Activated naive CD8-positive, alpha-beta T cell treated with anti-CD3 and anti-CD28 coated beads, Interleukin-2, amount 50 U/mL, for 16 hours (primary cell): ENCODE measurements at regions not wholly inside any gene's neighbourhood (a gene's known extent, or its start where the extent isn't known, plus 50 kb on each side); places are given as distances from the start of the nearest gene placed in this dataset.
"Not testable (repeated sequence)": the region's sequence is repeated elsewhere in the genome, so short reads cannot be mapped to it uniquely, and the experiment has no call there.

Source experiments
- DNase-seq: peaks from one replicate; pipeline ENCODE4 v3.0.0-alpha.2; 2020; ENCODE audit warnings: low read depth, low spot score

DNA sequence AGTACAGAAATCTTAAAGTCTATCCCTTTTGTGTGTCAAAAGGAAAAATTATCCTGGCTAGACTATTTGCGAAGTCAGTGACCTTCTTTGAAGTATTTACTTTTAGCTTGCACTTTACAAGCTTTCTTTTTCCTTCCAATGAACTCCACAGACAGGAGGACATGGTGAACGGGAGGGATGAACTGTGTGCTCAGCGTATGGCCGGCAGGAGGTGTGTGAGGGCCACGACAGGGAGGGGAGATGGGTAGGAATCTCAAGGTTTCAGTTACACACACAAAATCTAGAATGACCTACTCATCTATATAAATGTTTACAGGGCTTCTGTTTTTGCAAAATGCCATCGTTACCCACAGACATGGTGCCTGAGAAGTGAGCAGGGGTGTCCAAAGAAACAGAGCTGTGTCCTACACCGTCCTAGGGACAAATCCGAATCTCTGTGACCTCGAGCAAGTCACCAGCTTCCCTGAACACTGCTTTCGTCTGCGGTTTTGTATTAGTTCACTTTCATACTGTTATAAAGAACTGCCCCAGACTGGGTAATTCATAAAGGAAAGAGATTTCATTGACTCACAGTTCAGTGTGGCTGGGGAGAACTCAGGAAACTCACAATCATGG is 537.2 kb downstream of the LIG4 start:
- no peak for DNase-seq

DNA sequence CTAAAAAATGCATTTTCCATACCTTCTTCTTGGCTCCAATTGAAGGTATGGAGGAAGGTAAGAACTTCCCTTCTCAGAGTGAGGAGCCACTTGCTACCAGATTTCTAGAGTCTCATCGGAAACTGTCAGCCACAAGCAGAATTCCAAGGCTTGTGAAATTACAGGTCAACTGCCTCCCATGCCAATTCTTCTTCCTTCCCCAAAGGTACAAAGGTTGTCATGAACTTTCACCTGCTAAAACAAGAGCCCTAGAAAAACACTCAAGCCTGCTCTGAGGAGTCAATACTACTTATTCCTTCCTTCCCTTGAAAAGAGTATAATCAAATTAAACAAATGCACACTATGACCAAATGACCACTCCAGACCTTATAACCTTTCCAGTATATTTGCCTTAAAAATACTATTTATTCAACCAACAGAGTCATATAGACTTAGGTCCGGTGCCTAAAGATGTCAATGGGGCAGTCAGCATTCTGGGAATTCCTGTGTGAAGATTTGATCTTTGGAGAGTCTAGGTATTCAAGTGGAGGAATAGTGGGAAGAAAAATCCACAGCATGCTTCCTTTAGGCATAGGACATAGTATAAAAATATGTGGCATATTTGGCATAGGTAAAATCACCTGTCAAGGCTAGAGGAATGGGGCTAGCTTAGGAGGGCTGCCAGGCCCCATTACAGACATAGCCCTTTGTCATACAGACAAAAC is 539.3 kb downstream of the LIG4 start:
- DNase-seq: no peak

DNA sequence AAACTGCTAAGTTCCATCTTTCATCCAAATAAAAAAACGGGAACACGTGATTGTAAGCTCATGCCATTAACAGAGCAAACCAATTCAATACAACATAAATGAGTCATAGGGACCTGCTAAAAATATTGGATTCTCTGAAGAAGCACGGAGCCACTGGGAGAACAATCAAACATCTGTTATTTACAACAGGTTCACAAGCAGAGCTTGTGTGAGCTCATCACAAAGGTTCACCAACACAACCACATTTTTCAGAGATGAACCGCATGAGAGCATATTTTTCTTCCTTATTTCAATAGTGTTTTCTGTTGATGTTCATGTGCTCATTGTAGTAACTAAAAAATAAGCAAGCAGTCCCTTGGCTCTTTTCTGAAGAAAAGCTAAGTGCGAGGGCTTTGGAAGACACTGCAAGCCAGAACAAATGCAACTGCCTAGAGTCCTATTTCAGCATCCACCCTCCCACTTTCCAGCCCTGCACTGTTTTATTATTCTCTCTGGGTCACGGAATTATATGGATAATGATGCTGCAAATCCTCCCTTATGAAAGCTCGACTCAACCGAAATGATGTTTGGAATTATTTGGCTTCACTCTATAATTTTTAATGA is 545.8 kb downstream of the LIG4 start:
- DNase-seq: no peak

DNA sequence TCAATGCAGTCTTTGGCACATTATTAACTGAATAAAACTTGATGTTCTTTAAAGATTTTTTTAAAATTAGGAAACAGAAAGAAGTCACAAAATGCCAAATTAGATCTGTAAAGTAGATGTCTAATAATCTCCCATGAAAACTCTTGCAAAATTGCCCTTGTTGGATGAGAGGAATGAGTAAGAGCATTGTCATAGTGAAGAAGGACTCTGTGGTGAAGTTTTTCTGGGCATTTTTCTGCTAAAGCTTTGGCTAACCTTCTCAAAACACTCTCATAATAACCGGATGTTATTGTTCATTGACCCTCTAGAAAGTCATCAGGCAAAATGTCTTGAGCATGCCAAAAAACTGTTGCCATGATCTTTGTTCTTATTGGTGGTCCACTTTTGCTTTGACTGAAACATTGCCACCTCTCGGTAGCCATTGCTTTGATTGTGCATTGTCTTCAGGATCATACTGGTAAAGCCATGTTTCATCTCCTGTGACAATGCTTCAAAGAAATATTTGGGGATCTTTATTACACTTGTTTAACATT is 549.3 kb downstream of the LIG4 start:
- no peak for DNase-seq

DNA sequence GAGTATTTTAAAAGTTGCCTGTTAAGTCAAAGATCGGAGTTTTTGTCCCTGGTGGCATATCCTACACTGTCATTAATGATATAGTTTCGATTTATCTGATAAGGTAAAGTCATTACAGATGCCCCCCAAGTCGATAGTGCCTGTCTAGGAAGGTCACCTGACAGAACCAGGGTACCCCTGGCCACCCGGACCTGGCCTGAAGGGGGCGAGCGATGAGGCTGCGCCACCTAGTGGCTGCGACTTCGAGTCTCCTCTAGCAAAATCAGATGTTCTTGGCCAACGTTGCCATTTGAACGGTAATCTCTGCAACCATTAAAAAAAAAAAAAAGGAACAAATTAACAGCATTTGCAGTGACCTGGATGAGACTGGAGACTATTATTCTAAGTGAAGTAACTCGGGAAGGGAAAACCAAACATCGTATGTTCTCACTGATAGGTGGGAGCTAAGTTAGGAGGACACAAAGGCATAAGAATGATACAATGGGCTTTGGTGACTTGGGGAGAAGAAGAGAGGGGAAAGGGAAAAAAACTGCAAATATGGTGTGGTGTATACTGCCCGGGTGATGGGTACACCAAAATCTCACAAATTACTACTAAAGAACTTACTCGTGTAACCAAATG is 565.1 kb downstream of the LIG4 start:
- DNase-seq: no peak

DNA sequence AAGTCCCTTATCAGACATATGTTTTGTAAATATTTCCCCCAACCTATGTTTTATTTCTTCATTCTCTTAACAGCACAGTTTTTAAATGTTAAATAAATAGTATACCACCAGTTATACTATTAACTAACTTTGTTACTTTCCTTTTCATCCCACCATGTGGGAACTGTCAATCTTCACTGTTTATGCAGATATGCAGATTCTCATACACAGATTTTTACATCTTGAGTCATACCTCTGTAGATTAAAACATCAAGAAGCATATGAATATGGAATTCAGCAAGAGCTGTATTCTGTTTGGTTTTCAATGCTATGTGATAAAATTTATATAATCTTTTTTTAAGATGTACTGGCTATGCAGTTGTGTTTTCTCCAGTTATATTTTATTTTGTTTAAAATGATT is 566.3 kb downstream of the LIG4 start:
- no peak for DNase-seq

DNA sequence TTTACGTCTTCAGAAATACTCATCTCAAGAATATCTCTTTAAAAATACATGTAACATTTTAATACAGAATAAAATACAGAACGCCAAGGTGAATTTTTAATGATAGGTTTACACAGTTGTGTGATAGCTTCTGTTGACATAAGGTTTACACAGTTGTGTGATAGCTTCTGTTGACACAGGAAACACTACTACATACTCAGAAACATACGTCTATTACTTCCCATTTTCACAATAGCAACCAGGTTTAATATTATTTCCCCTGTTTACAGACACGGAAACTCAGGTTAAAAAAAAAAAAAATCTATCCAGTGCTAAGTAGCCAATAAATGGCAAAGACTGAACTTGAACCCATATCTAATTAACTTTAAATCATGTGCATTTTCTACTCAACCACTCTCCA is 571.2 kb downstream of the LIG4 start:
- DNase-seq: no peak

DNA sequence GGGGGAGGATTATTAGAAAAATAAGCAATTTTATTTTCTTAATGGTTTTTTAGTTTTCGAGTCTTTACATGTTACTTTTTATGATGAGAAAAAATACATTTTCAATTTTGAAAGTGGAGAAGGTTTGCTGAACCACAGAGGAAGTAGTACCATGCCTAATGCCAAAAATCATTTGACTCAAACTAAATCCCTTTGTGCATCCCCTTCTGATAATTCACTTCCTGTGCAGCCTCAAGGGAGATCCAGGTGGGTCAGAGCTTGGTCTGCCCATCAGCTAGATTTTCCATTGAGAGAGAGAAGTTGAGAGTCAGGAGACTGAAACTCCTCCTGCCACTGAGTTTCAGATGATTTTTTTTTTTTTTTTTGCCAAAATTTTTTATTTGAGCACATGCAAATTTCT is 571.7 kb downstream of the LIG4 start:
- no peak for DNase-seq

DNA sequence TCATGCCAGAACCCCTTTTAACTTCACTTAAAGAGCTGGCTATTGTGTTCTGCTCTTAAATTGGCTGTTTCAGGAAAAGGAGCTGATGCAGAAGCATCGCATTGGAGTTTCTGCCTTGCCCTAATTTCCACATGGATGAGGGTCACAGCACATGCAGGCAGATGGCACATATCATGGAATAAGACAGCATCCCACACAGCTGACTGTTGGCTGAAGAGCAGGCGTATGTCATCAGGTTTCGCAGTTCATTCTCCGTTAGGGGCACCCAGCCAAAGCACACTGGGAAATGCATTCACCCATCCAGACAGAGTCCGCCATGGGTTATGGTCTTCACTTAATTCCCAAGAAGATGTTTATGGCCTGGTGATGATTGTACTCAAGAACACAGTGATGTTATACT is 572.5 kb downstream of the LIG4 start:
- DNase-seq: no peak

DNA sequence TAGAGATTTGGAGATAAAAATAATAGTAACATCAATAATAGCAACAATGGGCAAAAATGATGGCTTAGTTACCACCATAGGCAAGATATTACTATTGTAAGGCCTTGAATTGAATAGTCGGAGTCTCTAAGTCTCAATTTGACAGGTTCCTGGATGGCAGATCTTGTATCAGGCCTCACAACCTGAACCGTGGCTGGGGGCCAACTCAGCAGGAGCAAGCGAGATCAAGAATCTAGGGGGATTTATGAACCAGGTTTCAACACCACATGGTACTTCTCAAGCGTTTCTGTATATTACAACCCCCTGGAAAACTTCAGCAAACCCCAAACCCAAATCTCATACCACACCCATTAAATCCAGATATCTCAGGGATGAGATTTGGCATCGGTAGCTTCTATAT is 573.8 kb downstream of the LIG4 start:
- DNase-seq: no peak

DNA sequence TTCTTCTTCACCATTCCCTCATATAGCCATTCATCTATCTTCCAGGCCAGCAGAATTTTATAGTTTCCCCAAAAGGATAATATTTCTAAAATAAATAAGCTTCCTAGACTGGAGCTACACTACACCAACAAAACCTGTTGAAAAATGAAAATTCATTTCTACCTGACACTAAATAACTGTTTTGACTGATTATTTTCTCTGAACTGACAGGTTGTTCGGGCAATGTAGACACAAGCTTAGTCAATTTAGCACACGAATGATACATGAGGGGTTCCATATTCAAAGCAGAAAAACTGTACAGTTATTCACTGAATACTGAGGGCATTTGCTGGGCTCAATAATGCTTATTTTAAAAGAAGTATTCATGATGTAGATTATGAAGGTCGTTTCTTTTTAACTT is 589.7 kb downstream of the LIG4 start:
- DNase-seq: no peak

DNA sequence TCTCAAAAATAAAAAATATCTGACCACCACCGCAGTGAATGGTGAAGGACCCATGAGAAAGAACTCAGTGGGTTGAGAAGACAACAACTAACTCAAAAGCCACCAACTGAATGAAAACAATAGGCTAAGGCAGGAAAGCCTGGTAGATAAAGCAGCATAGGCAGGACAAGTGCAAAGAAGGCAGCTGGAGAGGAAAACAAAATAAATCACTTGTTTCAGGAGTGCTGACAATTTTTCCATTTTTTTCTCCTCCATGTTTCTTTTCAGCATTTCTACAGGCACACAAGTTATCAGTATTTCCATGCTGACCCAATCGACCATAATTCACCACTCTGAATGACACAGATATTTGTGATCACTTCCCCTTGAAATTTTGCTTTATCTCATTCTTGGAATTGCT is 597.8 kb downstream of the LIG4 start:
- no peak for DNase-seq

DNA sequence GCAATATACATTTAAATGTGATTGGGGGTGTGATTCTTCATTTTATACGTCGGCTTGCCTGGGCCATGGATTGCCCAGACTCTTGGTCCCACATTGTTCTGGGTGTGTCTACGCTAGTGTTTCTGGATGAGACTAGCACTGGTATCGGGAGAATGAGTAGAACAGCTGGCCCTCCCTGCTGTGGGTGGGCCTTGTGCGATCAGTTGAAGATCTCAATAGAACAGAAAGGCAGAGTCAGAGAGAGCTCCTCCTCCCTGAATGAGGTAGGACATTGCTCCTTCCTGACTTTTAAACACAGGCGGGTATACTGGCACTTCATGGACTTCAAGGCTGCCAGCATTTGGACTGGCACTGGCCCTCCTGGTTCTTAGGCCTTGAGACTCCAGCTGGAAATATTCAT is 603.0 kb downstream of the LIG4 start:
- no peak for DNase-seq

DNA sequence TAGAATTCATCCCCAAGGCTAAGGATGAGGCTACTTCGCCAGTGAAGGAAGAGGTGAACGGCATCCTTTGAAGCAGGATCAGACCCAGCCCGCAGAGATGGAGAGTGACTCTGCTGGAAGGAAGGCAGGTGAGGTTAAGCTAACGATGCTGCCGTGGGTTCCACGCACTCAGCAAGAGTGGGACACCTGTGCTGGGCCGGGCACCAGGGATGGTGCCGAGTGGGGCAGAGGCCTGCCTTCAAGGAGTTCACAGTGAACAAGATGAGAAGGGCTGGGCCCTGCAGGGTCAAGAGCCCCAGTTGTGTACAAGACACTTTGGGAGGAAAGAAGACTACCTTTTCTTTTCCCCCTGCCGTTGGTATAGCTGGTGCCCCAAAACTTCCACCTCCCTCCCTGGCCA is 606.6 kb downstream of the LIG4 start:
- DNase-seq: no peak

DNA sequence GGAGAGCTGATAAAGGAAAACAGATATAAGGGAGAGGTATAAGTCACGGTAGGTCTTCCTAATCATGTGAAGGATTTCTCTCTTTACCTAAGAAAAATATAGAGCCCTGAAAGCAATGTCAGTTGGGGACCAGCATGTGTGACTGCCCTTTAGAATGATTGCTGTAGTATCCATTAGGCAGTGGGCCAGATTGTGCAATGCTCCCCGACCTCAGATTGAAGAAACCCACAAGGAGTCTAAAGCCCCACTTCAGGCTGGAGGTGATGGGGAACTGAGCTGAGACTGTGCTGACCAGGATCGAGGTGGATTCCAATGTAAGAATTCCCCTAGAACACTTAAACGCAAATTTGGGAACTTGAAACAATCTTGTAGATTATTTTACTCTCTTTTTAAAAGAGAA is 614.4 kb downstream of the LIG4 start:
- no peak for DNase-seq

DNA sequence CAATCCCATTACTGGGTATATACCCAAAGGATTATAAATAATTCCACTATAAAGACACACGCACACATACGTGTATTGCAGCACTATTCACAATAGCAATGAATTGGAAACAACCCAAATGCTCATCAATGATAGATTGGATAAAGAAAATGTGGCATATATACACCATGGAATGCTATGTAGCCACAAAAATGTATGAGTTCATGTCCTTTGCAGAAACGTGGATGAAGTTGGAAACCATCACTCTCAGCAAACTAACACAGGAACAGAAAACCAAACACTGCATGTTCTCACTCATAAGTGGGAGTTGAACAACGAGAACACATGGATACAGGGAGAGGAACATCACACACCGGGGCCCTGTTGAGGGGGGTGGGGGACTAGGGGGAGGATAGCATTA is 619.0 kb downstream of the LIG4 start:
- DNase-seq: not testable (repeated sequence)

DNA sequence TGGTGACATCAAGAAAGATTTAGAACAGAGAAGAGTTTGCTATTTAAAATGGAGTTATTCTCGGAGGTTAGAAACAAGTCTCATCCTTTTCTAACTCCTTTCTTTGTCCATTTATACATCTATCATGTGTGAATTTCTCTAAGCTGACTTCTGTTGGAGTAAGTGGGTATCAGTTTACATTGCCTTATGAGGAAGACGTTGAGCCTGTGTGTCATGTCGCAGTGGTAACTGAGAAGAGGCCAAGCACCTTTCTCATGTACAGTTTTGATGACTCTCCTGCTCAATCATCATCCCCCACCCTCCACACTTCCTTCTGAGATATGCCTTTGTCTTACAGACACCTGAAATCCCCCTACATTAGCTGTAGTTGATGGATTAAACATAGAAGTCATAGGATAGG is 624.8 kb downstream of the LIG4 start:
- DNase-seq: no peak

DNA sequence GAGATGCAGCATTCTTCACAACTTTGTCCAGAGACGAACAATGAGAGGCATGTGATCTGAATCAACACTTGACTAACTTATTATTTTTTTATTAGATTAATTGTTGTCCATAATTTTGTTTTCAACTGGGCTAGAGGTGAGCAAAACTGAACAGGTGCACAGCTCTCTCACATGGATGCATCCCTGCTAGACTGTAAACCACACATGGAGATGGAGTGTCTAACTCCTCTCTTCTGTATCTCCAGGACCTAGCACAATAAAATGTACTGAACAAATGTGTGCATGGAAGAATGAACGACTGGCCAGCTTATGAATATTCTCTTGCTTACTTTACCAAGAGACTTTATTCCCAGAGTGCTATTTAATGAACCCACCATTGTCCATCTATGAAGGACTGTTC is 627.7 kb downstream of the LIG4 start:
- DNase-seq: no peak

DNA sequence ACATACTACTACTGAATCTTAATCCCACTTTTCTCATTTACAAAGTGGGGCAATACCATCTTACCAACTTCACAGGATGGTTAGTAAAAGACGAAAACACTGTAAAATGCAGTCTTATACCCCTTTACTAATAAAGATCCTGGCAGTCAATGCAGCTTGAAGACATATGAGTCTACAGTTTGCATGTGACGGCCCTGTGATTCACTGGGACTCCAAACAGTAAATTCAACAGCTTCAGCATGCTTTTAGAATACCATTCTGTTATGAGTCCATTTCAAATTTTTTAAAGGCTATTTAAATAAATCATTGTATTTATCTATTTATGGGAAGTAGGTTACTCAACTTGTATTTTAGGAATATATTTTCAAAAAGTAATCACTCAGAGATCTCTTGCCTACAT is 629.1 kb downstream of the LIG4 start:
- no peak for DNase-seq

DNA sequence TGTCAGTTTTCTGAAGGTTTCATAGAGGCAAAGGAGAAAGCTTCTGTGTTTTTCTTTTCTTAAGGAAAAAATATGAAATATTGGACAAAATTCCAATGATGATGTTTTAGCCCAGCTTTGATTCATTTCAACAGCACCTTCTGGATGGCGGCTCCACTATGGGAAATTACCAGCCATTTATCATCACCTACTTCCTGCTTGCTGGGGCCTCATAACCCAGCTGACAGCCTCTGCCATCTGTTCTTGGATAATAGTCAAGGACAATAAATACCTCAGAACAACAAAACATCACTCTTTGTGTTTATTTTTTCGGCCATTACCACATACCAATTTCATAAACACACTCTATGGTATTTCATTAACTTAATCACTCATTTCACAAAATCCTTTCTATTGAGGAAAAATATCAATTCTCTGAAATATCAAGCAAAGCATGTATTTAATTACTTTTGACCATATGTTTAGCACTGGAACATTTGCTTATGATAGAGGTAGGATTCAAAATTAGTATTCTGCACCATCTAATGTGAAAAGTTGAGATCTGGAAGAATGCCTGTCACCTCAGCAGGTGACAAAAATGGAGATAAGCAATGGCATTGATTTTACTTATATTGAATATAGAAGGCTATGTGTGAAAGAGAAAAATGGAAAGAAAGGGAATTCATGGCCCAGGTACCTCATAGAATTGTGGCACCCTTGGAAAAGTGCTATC is 629.7 kb downstream of the LIG4 start:
- no peak for DNase-seq

DNA sequence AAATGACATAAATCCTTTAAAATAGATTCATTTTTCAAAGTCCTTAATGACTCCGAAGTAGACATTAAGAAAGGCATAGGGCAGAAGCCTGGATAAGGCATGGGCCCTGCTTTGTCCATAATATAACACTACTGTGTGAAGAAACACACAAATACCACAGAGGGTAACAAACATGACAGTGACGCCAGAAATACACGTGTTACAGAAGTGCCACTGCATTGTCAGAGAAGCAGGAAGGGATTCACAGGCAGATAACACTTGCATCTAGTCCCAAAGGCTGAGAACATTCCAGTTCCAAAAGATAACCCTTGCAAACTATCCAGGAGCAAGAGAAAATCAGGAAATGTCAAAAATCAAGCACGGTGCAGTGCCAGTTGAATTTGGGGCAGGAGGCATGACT is 633.2 kb downstream of the LIG4 start:
- no peak for DNase-seq
